Testis (tissue), 2 donors: ENCODE measurements at regions not wholly inside any gene's neighbourhood (a gene's known extent, or its start where the extent isn't known, plus 50 kb on each side); places are given as distances from the start of the nearest gene placed in this dataset.
"Not testable (repeated sequence)": the region's sequence is repeated elsewhere in the genome, so short reads cannot be mapped to it uniquely, and the experiment has no call there.

Source experiments
- DNase-seq: peaks from one replicate; pipeline ENCODE4 v3.0.0-alpha.2; 2019
- H3K27ac ChIP-seq, 2 donors: fragments of 200-600 bp; sonication (generic); one replicate each; pipeline ENCODE4 v1.5.1; 2019
- H3K27me3 ChIP-seq: fragments of 200-600 bp; sonication (generic); one replicate; pipeline ENCODE4 v1.5.1; 2019
- H3K36me3 ChIP-seq: fragments of 200-600 bp; sonication (generic); one replicate; pipeline ENCODE4 v1.5.1; 2017; ENCODE audit warnings: low read depth; ENCODE audit errors: missing control alignments
- H3K4me1 ChIP-seq: fragments of 200-600 bp; sonication (generic); one replicate; pipeline ENCODE4 v1.5.1; 2019
- H3K4me3 ChIP-seq, 2 donors: fragments of 200-600 bp; sonication (generic); one replicate each; pipeline ENCODE4 v1.5.1; 2017 to 2019
- H3K9me3 ChIP-seq: fragments of 200-600 bp; sonication (generic); one replicate; pipeline ENCODE4 v1.5.1; 2017
- POLR2A ChIP-seq: fragments of 450-650 bp; IDR thresholded peaks from one replicate; pipeline ENCODE4 v1.6.1; 2017; ENCODE audit warnings: antibody characterized with exemption, mild to moderate bottlenecking, moderate library complexity
- WGBS, 2 donors: methylation state at CpG; one replicate each; pipeline ENCODE4 v1.1.5; 2018; 5-methylcytosine and 5-hydroxymethylcytosine counted together
- intact Hi-C: fragments of 100-400 bp; cut with DNase I; formaldehyde crosslinking; loops from one replicate; pipeline ENCODE4 v1.15.1; 2023; ENCODE audit warnings: low total_unique reads
- TF ChIP-seq, protein P1 (sequence below), 3 experiments: fragments of 450-650 bp in 2 of 3; fragments of 200-600 bp in 1 of 3; sonication (generic) in 1 of 3; IDR thresholded peaks; one replicate each; pipeline ENCODE4 v1.5.1; 2016 to 2019; ENCODE audit warnings: antibody characterized with exemption in 3 of 3, mild to moderate bottlenecking in 2 of 3, moderate library complexity in 1 of 3

DNA sequence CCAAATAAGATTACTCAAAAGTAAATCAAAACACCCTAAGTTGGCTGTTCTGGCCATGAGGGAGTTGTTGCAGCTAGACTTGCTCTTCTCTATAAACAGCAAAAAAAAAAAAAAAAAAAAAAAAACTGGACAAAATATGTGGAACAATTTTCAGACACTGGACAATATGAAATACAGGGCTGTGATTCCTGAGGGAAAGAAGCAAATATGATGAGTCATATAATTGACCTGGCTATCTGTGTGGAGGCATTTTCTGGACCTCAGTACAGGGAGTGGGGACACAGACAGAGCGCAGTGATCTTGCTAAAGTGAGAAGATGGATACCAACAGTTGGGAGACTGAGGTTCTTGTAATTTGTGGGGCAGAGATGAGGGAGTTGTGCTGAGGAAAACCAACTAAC, 192.0 kb upstream of the HAND2 start:
- H3K4me3 ChIP-seq: no peak overlapping the region
- H3K36me3 ChIP-seq: no peaks in the 10 kb centered on the region
- 54 to 76% methylated on average over 1 of the region's 1 CpG for WGBS, 2 donors
- H3K27me3 ChIP-seq: no peaks in the 10 kb centered on the region
- no peak for TF ChIP-seq POLR2A
- TF ChIP-seq, protein P1, sequence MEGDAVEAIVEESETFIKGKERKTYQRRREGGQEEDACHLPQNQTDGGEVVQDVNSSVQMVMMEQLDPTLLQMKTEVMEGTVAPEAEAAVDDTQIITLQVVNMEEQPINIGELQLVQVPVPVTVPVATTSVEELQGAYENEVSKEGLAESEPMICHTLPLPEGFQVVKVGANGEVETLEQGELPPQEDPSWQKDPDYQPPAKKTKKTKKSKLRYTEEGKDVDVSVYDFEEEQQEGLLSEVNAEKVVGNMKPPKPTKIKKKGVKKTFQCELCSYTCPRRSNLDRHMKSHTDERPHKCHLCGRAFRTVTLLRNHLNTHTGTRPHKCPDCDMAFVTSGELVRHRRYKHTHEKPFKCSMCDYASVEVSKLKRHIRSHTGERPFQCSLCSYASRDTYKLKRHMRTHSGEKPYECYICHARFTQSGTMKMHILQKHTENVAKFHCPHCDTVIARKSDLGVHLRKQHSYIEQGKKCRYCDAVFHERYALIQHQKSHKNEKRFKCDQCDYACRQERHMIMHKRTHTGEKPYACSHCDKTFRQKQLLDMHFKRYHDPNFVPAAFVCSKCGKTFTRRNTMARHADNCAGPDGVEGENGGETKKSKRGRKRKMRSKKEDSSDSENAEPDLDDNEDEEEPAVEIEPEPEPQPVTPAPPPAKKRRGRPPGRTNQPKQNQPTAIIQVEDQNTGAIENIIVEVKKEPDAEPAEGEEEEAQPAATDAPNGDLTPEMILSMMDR (IDR thresholded peaks at IDR 0.05): no peak
- H3K4me1 ChIP-seq: no peaks in the 10 kb centered on the region
- H3K9me3 ChIP-seq: no peaks in the 10 kb centered on the region
- no peak for DNase-seq
- no peak overlapping the region for H3K27ac ChIP-seq
- intact Hi-C loops: no loop called here

DNA sequence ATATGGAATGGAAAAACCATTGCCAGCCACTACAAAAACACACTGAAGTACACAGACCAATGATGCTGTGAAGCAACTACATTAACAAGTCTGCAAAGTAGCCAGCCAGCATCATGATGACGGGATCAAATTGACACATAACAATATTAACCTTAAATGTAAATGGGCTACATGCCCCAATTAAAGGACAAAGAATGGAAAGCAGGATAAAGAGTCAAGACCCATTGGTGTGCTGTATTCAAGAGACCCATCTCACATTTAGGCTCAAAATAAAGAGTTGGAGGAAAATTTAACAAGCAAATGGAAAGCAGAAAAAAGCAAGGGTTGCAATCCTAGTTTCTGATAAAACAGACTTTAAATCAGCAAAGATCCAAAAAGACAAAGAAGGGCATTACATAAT, 188.5 kb upstream of the HAND2 start:
- H3K4me3 ChIP-seq, H3K27me3 ChIP-seq, H3K4me1 ChIP-seq, H3K27ac ChIP-seq, H3K9me3 ChIP-seq, intact Hi-C loops, H3K36me3 ChIP-seq, DNase-seq: not testable (repeated sequence)
- WGBS, 2 donors: 86 to 91% methylated on average over 1 of the region's 1 CpG

DNA sequence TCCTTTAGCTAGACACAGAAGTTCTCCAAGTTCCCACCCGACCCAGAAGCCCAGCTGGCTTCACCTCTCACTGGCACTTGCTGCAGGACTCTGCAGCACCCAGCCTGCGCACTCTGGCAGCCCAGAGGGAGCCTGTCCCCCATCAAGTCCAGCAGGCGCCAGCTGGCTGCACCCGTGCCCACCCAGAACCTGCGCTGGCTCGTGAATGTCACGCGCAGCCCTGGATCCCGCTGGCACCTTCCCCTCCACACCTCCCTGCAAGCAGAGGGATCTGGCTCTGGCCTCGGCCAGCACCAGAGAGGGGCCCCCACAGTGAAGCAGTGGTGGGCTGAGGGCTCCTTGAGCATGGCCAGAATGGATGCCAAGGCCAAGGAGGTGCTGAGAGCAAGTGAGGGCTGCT, 187.6 kb upstream of the HAND2 start:
- Histone ChIP-seq H3K9me3 (no peaks in the 10 kb centered on the region), H3K27ac (no peak overlapping the region), H3K27me3 (no peaks in the 10 kb centered on the region), H3K4me1 (no peaks in the 10 kb centered on the region), H3K36me3 (no peaks in the 10 kb centered on the region), H3K4me3 (no peak overlapping the region)
- no peak for DNase-seq
- no peak for TF ChIP-seq POLR2A
- TF ChIP-seq, protein P1 (IDR thresholded peaks at IDR 0.05): no peak
- WGBS, 2 donors: 94 to 95% methylated on average over 9 to 10 of the region's 10 CpGs
- intact Hi-C loops: no loop called here

DNA sequence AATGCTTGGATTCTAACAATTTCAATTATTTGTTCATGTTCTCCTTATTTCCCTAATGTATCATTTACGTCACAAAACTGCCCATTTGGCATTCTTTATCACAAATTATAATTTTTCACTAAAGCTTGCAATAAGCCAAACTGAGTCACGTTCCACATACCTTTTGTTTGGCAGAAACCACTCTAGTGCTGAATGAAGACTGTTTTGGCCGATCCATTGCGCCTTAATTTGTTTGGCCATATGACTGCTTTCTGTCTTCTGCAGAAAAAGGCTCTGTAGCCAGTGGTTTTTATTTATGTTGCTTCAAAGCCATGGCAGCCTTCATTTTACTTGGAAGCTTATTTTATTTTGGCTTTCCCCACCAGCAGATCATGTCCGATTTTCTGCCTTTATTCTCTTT, 184.4 kb upstream of the HAND2 start:
- Histone ChIP-seq H3K9me3 (no peaks in the 10 kb centered on the region), H3K4me1 (no peaks in the 10 kb centered on the region), H3K27ac (no peak overlapping the region), H3K4me3 (no peak overlapping the region), H3K36me3 (no peaks in the 10 kb centered on the region), H3K27me3 (no peaks in the 10 kb centered on the region)
- 67 to 75% methylated on average over 5 of the region's 5 CpGs for WGBS, 2 donors
- TF ChIP-seq, protein P1 (IDR thresholded peaks at IDR 0.05): no peak
- TF ChIP-seq POLR2A: no peak
- no peak for DNase-seq
- intact Hi-C loops: no loop called here

DNA sequence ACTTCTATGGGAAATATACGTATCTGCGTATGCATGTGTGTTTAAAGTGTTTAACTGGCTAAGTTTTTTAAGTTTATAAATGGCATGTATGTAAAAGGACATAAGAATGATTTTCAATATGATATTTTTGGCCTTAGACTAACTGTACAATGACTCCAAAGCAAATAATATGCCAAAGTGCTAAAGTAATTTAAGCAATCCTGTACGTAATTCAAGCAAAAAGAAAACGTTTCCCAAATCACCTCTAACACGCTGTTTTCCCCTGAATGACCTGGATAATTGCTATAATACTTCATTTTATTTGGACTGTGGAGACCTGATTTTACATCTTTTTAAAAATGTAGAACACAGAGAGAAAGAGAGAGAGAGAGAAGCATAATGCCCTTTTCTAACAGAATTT, 183.0 kb upstream of the HAND2 start:
- no peak for TF ChIP-seq POLR2A
- TF ChIP-seq, protein P1 (IDR thresholded peaks at IDR 0.05): no peak
- WGBS, 2 donors: 86% methylated on average over 5 of the region's 5 CpGs
- H3K4me3 ChIP-seq: no peak overlapping the region

More for the DNA sequence above, 183.0 kb upstream of the HAND2 start:
- no peak for DNase-seq
- intact Hi-C loops: no loop called here
- H3K36me3 ChIP-seq: no peaks in the 10 kb centered on the region
- H3K27me3 ChIP-seq: no peaks in the 10 kb centered on the region
- no peaks in the 10 kb centered on the region for H3K9me3 ChIP-seq
- no peaks in the 10 kb centered on the region for H3K4me1 ChIP-seq
- no peak overlapping the region for H3K27ac ChIP-seq
